IPS DF 19.7 (cell line): ENCODE measurements at regions not wholly inside any gene's neighbourhood (a gene's known extent, or its start where the extent isn't known, plus 50 kb on each side); places are given as distances from the start of the nearest gene placed in this dataset.
"Not testable (repeated sequence)": the region's sequence is repeated elsewhere in the genome, so short reads cannot be mapped to it uniquely, and the experiment has no call there.

Experiments
- DNase-seq: peaks from one replicate; pipeline ENCODE4 v3.0.0-alpha.2; 2013; ENCODE audit warnings: low read depth, low spot score

- DNase-seq = peak; percentile 28
These were observed 65.2 kb downstream of the CCDC195 start for GRCh38 chr2:224650815-224651439.

DNA sequence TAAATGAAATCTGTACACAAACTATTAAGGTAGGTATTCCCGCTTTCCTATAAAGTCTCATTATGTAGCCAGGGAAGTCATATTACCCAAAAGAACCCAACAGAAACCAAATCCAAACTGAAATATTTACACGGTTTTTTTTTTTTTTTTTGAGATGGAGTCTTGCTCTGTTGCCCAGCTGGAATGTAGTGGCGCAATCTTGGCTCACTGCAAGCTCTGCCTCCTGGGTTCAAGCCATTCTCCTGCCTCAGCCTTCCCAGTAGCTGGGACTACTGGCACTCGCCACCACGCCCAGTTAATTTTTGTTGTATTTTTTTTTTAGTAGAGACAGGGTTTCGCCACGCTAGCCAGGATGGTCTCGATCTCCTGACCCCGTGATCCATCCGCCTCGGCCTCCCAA, 62.5 kb upstream of the CUL3 start:
- DNase-seq = not testable (repeated sequence)

DNA sequence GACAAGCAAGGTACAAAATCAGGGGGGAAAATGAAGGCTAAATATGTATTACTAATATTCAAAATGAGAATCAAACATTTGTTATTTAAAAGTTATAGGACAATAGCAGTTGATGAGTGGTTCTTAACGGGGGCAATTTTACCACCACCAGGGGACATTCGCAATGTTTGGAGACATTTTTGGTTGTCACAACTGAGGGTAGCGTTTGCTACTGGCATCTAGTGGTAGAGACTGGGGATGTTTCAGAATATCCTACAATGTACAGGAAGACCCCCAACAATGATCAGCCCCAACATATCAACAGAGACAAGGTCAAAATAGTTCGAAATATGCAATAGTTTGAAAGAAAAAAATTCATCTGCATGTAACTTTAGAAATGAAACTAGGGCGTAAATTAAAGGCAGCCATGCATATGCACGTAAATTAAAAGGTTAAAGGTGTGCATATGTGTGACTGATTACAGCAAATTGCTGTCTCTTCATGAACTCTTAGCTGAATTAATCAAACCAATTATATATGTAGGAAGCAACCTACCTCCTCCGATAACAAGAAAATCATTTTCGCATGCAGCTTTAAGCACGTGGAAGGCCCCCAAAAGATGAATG, 61.2 kb upstream of the CUL3 start:
- peak; percentile 15 for DNase-seq

DNA sequence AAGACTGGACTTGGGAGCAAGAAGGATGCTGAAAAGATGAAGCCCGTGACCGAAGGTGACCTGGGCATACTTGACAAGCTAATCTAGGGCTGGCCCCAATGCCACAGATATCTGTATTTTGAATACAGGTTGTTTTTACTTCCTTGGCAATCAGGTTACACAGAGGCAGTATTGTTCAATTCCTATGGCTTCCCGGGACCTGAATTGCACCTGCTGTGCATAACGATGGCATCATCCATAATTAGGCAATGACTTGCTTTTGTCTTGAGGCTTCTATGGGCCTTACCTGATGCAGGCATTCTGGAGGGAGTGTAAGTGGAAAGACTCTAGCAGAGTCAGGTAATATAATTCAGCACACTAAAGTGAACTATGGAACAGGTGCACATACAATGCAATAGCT, 60.6 kb upstream of the CUL3 start:
- no peak for DNase-seq

DNA sequence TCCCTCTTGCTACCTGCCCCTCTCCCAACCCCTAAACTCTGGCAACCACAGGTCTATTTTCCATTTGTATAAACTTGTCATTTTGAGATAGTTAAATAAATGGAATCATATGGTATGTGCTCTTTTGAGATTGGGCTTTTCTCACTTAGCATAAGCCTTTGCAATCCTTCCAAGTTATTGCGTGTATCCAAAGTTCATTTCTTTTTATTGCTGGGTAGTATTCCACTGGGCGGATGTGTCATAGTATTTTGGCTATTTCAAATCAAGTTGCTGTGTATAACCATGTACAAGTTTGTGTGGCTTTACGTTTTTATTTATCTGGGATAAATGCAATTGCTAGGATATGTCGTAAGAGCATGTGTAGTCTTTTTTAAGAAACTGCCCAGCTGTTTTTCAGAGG, 55.5 kb upstream of the CUL3 start:
- DNase-seq = no peak

DNA sequence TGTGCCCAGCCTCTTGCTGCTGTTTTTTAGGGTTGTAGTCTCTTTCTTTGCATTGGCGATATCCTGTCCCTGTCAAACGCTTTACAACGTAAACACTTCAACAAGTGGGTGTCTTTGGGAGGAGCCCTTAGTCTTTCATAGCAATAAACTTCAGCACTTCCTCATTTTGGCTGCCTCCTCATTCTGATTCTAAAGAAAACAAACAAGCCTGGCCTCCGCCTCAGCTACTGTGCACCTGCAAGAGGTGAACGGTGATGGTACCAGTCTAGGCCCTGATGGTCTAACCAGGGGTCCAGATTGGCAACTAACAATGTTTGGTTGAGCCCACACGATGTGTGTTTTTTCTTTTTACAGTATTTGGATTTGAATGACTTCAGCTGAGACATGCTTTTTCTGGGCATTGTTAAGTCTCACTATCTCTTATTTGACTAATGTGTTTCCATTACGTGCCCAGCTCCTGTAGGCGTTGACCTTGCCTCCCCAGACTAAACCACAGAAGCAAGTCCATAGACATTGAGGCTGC, 53.2 kb upstream of the CUL3 start:
- no peak for DNase-seq
